SK-N-SH (cell line): ENCODE measurements at regions not wholly inside any gene's neighbourhood (a gene's known extent, or its start where the extent isn't known, plus 50 kb on each side); places are given as distances from the start of the nearest gene placed in this dataset.

Source experiments
- CTCF ChIA-PET: fragments of 300-600, 350-600 bp; formaldehyde crosslinking; extraction: SDS; loops from one replicate; lab custom pipeline; 2021; lab: Yijun Ruan, JAX
- POLR2A ChIA-PET: fragments of 350-600 bp; sonication (Branson Sonifier 250); formaldehyde crosslinking; extraction: SDS; loops from one replicate; lab custom pipeline; 2020; ENCODE audit warnings: antibody characterized with exemption, inconsistent platforms; lab: Yijun Ruan, JAX
- DNase-seq: peaks from one replicate; pipeline ENCODE4 v3.0.0; 2012
- H2AFZ ChIP-seq: fragments of 200-600 bp; sonication (generic); 2 replicates; pipeline ENCODE4 v1.8.1; 2016; ENCODE audit warnings: antibody characterized with exemption, mild to moderate bottlenecking, low read depth
- H3F3A ChIP-seq: fragments of 200-600 bp; sonication (generic); replicated peaks from 2 replicates; pipeline ENCODE3; 2016; ENCODE audit warnings: antibody characterized with exemption, mild to moderate bottlenecking; ENCODE audit not compliant: insufficient read depth
- H3K27ac ChIP-seq, 2 experiments: fragments of 200-500 bp in 1 of 2; fragments of 200-600 bp in 1 of 2; sonication (Bioruptor generic) in 1 of 2; sonication (generic), shearing (Covaris generic) in 1 of 2; 2 replicates each; pipeline versions ENCODE4 v1.5.1 to v1.6.1; 2014 to 2016; ENCODE audit warnings: low read depth in 2 of 2, inconsistent platforms in 1 of 2, low read length in 1 of 2, mild to moderate bottlenecking in 1 of 2, mixed read lengths in 1 of 2
- H3K27me3 ChIP-seq: fragments of 200-600 bp; sonication (generic), shearing (Covaris generic); 2 replicates; pipeline ENCODE4 v1.6.1; 2016; ENCODE audit warnings: mixed run types; ENCODE audit not compliant: insufficient read depth
- H3K36me3 ChIP-seq, 2 experiments: fragments of 200-500 bp in 1 of 2; fragments of 200-600 bp in 1 of 2; sonication (Bioruptor generic) in 1 of 2; sonication (generic) in 1 of 2; replicated peaks in 1 of 2; 2 replicates each; pipeline versions ENCODE3 to v1.5.1; 2014 to 2016; ENCODE audit warnings: low read length in 1 of 2, mild to moderate bottlenecking in 1 of 2; ENCODE audit not compliant: insufficient read depth in 2 of 2, control insufficient read depth in 1 of 2
- H3K4me1 ChIP-seq, 2 experiments: fragments of 200-500 bp in 1 of 2; fragments of 200-600 bp in 1 of 2; sonication (Bioruptor generic) in 1 of 2; sonication (generic), shearing (Covaris generic) in 1 of 2; 2 replicates each; pipeline versions ENCODE4 v1.5.1 to v1.6.1; 2014 to 2016; ENCODE audit warnings: low read depth in 1 of 2, low read length in 1 of 2, mixed run types in 1 of 2; ENCODE audit not compliant: insufficient read depth in 2 of 2, control insufficient read depth in 1 of 2
- H3K4me2 ChIP-seq: fragments of 200-600 bp; sonication (generic), shearing (Covaris generic); 2 replicates; pipeline ENCODE4 v1.6.1; 2017; ENCODE audit warnings: mixed run types
- H3K4me3 ChIP-seq, 2 experiments: fragments of 200-500 bp in 1 of 2; fragments of 200-600 bp in 1 of 2; sonication (Bioruptor generic) in 1 of 2; sonication (generic), shearing (Covaris generic) in 1 of 2; 2 replicates each; pipeline versions ENCODE4 v1.5.1 to v1.8.1; 2014 to 2016; ENCODE audit warnings: low read depth in 2 of 2, inconsistent platforms in 1 of 2, low read length in 1 of 2, mild to moderate bottlenecking in 1 of 2, mixed read lengths in 1 of 2, moderate library complexity in 1 of 2
- H3K79me2 ChIP-seq: fragments of 200-600 bp; sonication (generic); 2 replicates; pipeline ENCODE4 v1.8.1; 2017; ENCODE audit warnings: mild to moderate bottlenecking; ENCODE audit not compliant: insufficient read depth
- H3K9ac ChIP-seq: fragments of 200-600 bp; sonication (generic); 2 replicates; pipeline ENCODE4 v1.6.1; 2017; ENCODE audit warnings: mixed run types
- H3K9me2 ChIP-seq: fragments of 200-600 bp; sonication (generic); 2 replicates; pipeline ENCODE4 v1.6.1; 2017; ENCODE audit warnings: mixed run types
- H3K9me3 ChIP-seq: fragments of 200-600 bp; sonication (generic); 2 replicates; pipeline ENCODE4 v1.6.1; 2017; ENCODE audit warnings: mixed run types, mild to moderate bottlenecking, moderate library complexity
- H4K20me1 ChIP-seq: fragments of 200-600 bp; sonication (generic); 2 replicates; pipeline ENCODE4 v1.6.1; 2017; ENCODE audit warnings: mild to moderate bottlenecking, mixed run types; ENCODE audit not compliant: insufficient read depth
- CHD2 ChIP-seq: fragments of 150-350 bp; IDR thresholded peaks from 2 replicates; pipeline ENCODE4 v1.6.1; 2018; ENCODE audit warnings: low read length; ENCODE audit not compliant: partially characterized antibody
- CTCF ChIP-seq: fragments of 200-600 bp; sonication (generic); IDR thresholded peaks from 2 replicates; pipeline ENCODE4 v1.6.1; 2017; ENCODE audit warnings: antibody characterized with exemption, mild to moderate bottlenecking, moderate library complexity
- EZH2phosphoT487 ChIP-seq: fragments of 200-600 bp; sonication (generic); IDR thresholded peaks from 2 replicates; pipeline ENCODE4 v1.6.1; 2017; ENCODE audit warnings: low read depth, mixed run types, mild to moderate bottlenecking, antibody characterized with exemption, moderate library complexity, borderline replicate concordance
- FOXJ3 ChIP-seq: sonication (generic); formaldehyde crosslinking; IDR thresholded peaks from 2 replicates; pipeline ENCODE4 v1.5.1; 2020; ENCODE audit warnings: mild to moderate bottlenecking, missing genetic modification reagents
- FOXM1 ChIP-seq: IDR thresholded peaks from 2 replicates; pipeline ENCODE4 v1.4.0; 2012; ENCODE audit warnings: low read depth, mild to moderate bottlenecking
- NRF1 ChIP-seq: IDR thresholded peaks from 2 replicates; pipeline ENCODE4 v1.6.1; 2012; ENCODE audit warnings: low read depth, mild to moderate bottlenecking, low read length
- PBX3 ChIP-seq: IDR thresholded peaks from 2 replicates; pipeline ENCODE4; 2012
- POLR2AphosphoS5 ChIP-seq: IDR thresholded peaks from 2 replicates; pipeline ENCODE4 v1.6.1; 2012; ENCODE audit warnings: low read depth, low read length
- RAD21 ChIP-seq: IDR thresholded peaks from 2 replicates; pipeline ENCODE4 v1.6.1; 2012; ENCODE audit warnings: mild to moderate bottlenecking, low read length
- SMC3 ChIP-seq: IDR thresholded peaks from 2 replicates; pipeline ENCODE4 v1.6.1; 2012; ENCODE audit warnings: low read depth, low read length, improper control_type of control experiment
- TAF1 ChIP-seq: IDR thresholded peaks from 2 replicates; pipeline ENCODE4 v1.6.1; 2012; ENCODE audit warnings: low read depth, mild to moderate bottlenecking, low read length, moderate library complexity, borderline replicate concordance
- TEAD4 ChIP-seq: IDR thresholded peaks from 2 replicates; pipeline ENCODE4 v1.4.0; 2012; ENCODE audit warnings: mild to moderate bottlenecking, borderline replicate concordance; ENCODE audit not compliant: insufficient read depth
- USF1 ChIP-seq: IDR thresholded peaks from 2 replicates; pipeline ENCODE4 v1.4.0; 2012; ENCODE audit warnings: low read depth, borderline replicate concordance
- YY1 ChIP-seq: IDR thresholded peaks from 2 replicates; pipeline ENCODE4 v1.4.0; 2012; ENCODE audit warnings: low read depth, mild to moderate bottlenecking
- WGBS: methylation state at CpG from one replicate; pipeline ENCODE4 v1.1.6; 2017; ENCODE audit warnings: low lambda C conversion rate; 5-methylcytosine and 5-hydroxymethylcytosine counted together
- TF ChIP-seq, protein P1 (sequence below): IDR thresholded peaks from 2 replicates; pipeline ENCODE4 v1.6.1; 2012; ENCODE audit warnings: mild to moderate bottlenecking, low read depth, low read length, moderate library complexity
- TF ChIP-seq, protein P2 (sequence below): fragments of 150-350 bp; IDR thresholded peaks from 2 replicates; pipeline ENCODE4 v1.6.1; 2017; ENCODE audit warnings: antibody characterized with exemption, low read length, low read depth, borderline replicate concordance

GRCh38 chr1:99531578-99532275 lies 114.2 kb upstream of the PALMD start:
- Histone ChIP-seq H3K4me1 (peaks cover 0 to 3% of the 10 kb centered on the region in 2 experiments; a peak in 2 of 4 replicates), H3K36me3 (no peaks in the 10 kb centered on the region), H3K9ac (no peak overlapping the region), H3K9me2 (no peaks in the 10 kb centered on the region), H3F3A (no peaks in the 10 kb centered on the region), H3K9me3 (no peaks in the 10 kb centered on the region), H4K20me1 (no peaks in the 10 kb centered on the region), H3K4me3 (no peak overlapping the region), H2AFZ (no peak overlapping the region)
- WGBS = 88% methylated on average over 5 of the region's 5 CpGs
- DNase-seq = no peak
- POLR2A ChIA-PET = no interaction called here
- TF ChIP-seq TEAD4 (no peak), CTCF (no peak), TAF1 (no peak), USF1 (no peak), YY1 (no peak), RAD21 (no peak), EZH2phosphoT487 (no peak), CHD2 (no peak), NRF1 (no peak), PBX3 (no peak), POLR2AphosphoS5 (no peak), FOXM1 (no peak), SMC3 (no peak), FOXJ3 (CRISPR knock-in tag) (no peak)
- TF ChIP-seq, protein P1, sequence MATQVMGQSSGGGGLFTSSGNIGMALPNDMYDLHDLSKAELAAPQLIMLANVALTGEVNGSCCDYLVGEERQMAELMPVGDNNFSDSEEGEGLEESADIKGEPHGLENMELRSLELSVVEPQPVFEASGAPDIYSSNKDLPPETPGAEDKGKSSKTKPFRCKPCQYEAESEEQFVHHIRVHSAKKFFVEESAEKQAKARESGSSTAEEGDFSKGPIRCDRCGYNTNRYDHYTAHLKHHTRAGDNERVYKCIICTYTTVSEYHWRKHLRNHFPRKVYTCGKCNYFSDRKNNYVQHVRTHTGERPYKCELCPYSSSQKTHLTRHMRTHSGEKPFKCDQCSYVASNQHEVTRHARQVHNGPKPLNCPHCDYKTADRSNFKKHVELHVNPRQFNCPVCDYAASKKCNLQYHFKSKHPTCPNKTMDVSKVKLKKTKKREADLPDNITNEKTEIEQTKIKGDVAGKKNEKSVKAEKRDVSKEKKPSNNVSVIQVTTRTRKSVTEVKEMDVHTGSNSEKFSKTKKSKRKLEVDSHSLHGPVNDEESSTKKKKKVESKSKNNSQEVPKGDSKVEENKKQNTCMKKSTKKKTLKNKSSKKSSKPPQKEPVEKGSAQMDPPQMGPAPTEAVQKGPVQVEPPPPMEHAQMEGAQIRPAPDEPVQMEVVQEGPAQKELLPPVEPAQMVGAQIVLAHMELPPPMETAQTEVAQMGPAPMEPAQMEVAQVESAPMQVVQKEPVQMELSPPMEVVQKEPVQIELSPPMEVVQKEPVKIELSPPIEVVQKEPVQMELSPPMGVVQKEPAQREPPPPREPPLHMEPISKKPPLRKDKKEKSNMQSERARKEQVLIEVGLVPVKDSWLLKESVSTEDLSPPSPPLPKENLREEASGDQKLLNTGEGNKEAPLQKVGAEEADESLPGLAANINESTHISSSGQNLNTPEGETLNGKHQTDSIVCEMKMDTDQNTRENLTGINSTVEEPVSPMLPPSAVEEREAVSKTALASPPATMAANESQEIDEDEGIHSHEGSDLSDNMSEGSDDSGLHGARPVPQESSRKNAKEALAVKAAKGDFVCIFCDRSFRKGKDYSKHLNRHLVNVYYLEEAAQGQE = no peak
- TF ChIP-seq, protein P2, sequence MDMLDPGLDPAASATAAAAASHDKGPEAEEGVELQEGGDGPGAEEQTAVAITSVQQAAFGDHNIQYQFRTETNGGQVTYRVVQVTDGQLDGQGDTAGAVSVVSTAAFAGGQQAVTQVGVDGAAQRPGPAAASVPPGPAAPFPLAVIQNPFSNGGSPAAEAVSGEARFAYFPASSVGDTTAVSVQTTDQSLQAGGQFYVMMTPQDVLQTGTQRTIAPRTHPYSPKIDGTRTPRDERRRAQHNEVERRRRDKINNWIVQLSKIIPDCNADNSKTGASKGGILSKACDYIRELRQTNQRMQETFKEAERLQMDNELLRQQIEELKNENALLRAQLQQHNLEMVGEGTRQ = no peak
- TF ChIP-seq, all 33 proteins: peak for 0
- H3K4me2 ChIP-seq = no peak overlapping the region
- no peaks in the 10 kb centered on the region for H3K79me2 ChIP-seq
- CTCF ChIA-PET = interaction anchor here (2.0 kb wide), 2 partner anchors 51 to 351 kb away, joined by 5 to 7 read pairs; no protein-coding TSS in a partner anchor
- no peak overlapping the region for H3K27ac ChIP-seq
- no peaks in the 10 kb centered on the region for H3K27me3 ChIP-seq
